Pancreas (tissue), 10 donors: ENCODE measurements at regions not wholly inside any gene's neighbourhood (a gene's known extent, or its start where the extent isn't known, plus 50 kb on each side); places are given as distances from the start of the nearest gene placed in this dataset.
A peak's percentile ranks its signal among the peaks of the same experiment; 100 is the strongest.
"Not testable (repeated sequence)": the region's sequence is repeated elsewhere in the genome, so short reads cannot be mapped to it uniquely, and the experiment has no call there.

Source experiments
- ATAC-seq, 4 donors: fragments of 200-7000 bp; cut with Tn5 transposase; one replicate each; pipeline versions ENCODE4 v1.8.0 to v1.9.1; 2020; ENCODE audit warnings: mild to moderate bottlenecking in 4 of 4, moderate library complexity in 4 of 4
- DNase-seq, 6 donors: peaks; one replicate each; pipeline ENCODE4 v3.0.0-alpha.2; 2020
- FAIRE-seq: peaks from 2 replicates; lab custom pipeline; 2012; peaks lifted over from hg19 to GRCh38; lab: Jason Lieb, UNC
- H3K27ac ChIP-seq, 4 donors: fragments of 200-600 bp; sonication (generic); 1 replicate in 3 of 4; 2 replicates in 1 of 4; pipeline versions ENCODE4 v1.5.0 to v1.8.0; 2020
- H3K27me3 ChIP-seq, 4 donors: fragments of 200-600 bp; one replicate each; pipeline ENCODE4 v1.8.0; 2021
- H3K36me3 ChIP-seq, 3 donors: fragments of 200-600 bp; sonication (generic) in 1 of 3; one replicate each; pipeline versions ENCODE4 v1.5.0 to v1.8.0; 2020 to 2021
- H3K4me1 ChIP-seq, 3 donors: fragments of 200-600 bp; one replicate each; pipeline ENCODE4 v1.8.0; 2021
- H3K4me3 ChIP-seq, 4 donors: fragments of 200-600 bp; sonication (generic) in 2 of 4; one replicate each; pipeline versions ENCODE4 v1.5.0 to v1.8.0; 2020 to 2021
- H3K9me3 ChIP-seq, 4 donors: fragments of 200-600 bp; one replicate each; pipeline ENCODE4 v1.8.0; 2021
- CTCF ChIP-seq, 4 donors: fragments of 200-600 bp; sonication (generic) in 3 of 4; IDR thresholded peaks; one replicate each; pipeline versions ENCODE4 v1.5.0 to v1.8.0; 2021; ENCODE audit warnings: antibody characterized with exemption in 4 of 4
- WGBS, 2 donors: extraction: QIAGEN DNeasy Blood & Tissue Kit; methylation state at CpG; one replicate each; pipeline ENCODE4 v1.1.7; 2013; 5-methylcytosine and 5-hydroxymethylcytosine counted together
- intact Hi-C, 3 donors: fragments of 100-400 bp; cut with DNase I; formaldehyde crosslinking; loops; one replicate each; pipeline versions ENCODE4 v1.11.1 to v1.14.2; 2022
- donor health status: healthy with polysubstance abuse.
- donor health status: DM: no; HTN: no; CAD: no; lungs with moderate emphysema.
- donor health status: DM: no; HTN: no; CAD: no.
- donor health status: control.
- donor health status: control.
- donor health status: Bipolar disorder and iron deficiency.
- donor health status: DM: yes; HTN: yes; CAD: no.
- donor health status: DM: no; HTN: no; CAD: no.
- donor health status: DM: no; HTN: no; CAD: no.
- donor health status: DM: yes; HTN: yes; CAD: no.

GRCh38 chrX:150268839-150269355 is 94.2 kb upstream of the MAMLD1 start:
- intact Hi-C loops = no loop called here
- WGBS, 2 donors = 41 to 57% methylated on average over 2 of the region's 2 CpGs
- TF ChIP-seq CTCF (IDR thresholded peaks at IDR 0.05) = no peak
- H3K4me3 ChIP-seq = no peak overlapping the region
- H3K27me3 ChIP-seq = no peaks in the 10 kb centered on the region
- H3K4me1 ChIP-seq = peaks cover 0 to 24% (median 20%) of the 10 kb centered on the region in 3 donors
- H3K9me3 ChIP-seq = no peaks in the 10 kb centered on the region
- no peak for FAIRE-seq
- peak overlapping the region in 3 of 4 donors; percentile 35 to 50 (median 44) for H3K27ac ChIP-seq
- ATAC-seq = peak in 2 of 4 donors; percentile 8 to 23
- DNase-seq = no peak
- H3K36me3 ChIP-seq = no peaks in the 10 kb centered on the region

- WGBS, 2 donors = 10% methylated on average over 10 of the region's 10 CpGs
- Histone ChIP-seq H3K4me1 (peaks cover 0 to 24% (median 20%) of the 10 kb centered on the region in 3 donors), H3K4me3 (no peak overlapping the region), H3K27me3 (no peaks in the 10 kb centered on the region), H3K27ac (peak overlapping the region in 3 of 4 donors; percentile 35 to 50 (median 44)), H3K9me3 (no peaks in the 10 kb centered on the region), H3K36me3 (no peaks in the 10 kb centered on the region)
- intact Hi-C loops = no loop called here
- no peak for FAIRE-seq
- ATAC-seq = peak; percentile 96 to 99 (median 98)
- peak in 5 of 6 donors; percentile 74 to 88 (median 85) for DNase-seq
- TF ChIP-seq CTCF (IDR thresholded peaks at IDR 0.05) = no peak
Observed at GRCh38 chrX:150269605-150270254, 93.4 kb upstream of the MAMLD1 start.

- WGBS, 2 donors = 47 to 54% methylated on average over 3 of the region's 3 CpGs
Observed at GRCh38 chrX:150270622-150271021, 92.5 kb upstream of the MAMLD1 start.

GRCh38 chrX:150273575-150274294 is 89.4 kb upstream of the MAMLD1 start:
- H3K9me3 ChIP-seq, DNase-seq, H3K4me3 ChIP-seq, H3K36me3 ChIP-seq, H3K27ac ChIP-seq, intact Hi-C loops, FAIRE-seq, ATAC-seq, H3K27me3 ChIP-seq: not testable (repeated sequence)
- peaks cover 0 to 24% (median 20%) of the 10 kb centered on the region in 3 donors for H3K4me1 ChIP-seq
- 79 to 87% methylated on average over 4 of the region's 4 CpGs for WGBS, 2 donors

More at GRCh38 chrX:150270622-150271021, 92.5 kb upstream of the MAMLD1 start:
- Histone ChIP-seq H3K4me3 (no peak overlapping the region), H3K4me1 (peaks cover 0 to 24% (median 20%) of the 10 kb centered on the region in 3 donors), H3K27me3 (no peaks in the 10 kb centered on the region), H3K36me3 (no peaks in the 10 kb centered on the region), H3K9me3 (no peaks in the 10 kb centered on the region), H3K27ac (no peak overlapping the region)
- intact Hi-C loops = no loop called here
- DNase-seq = no peak
- TF ChIP-seq CTCF (IDR thresholded peaks at IDR 0.05) = no peak
- FAIRE-seq = no peak
- peak in 3 of 4 donors; percentile 4 to 16 (median 6) for ATAC-seq

- intact Hi-C loops = no loop called here
- peaks cover 0 to 4% (median 0%) of the 10 kb centered on the region in 4 donors for H3K27me3 ChIP-seq
- H3K27ac ChIP-seq = no peak overlapping the region
- FAIRE-seq = no peak
- H3K36me3 ChIP-seq = no peaks in the 10 kb centered on the region
- H3K4me1 ChIP-seq = no peaks in the 10 kb centered on the region
- no peak overlapping the region for H3K4me3 ChIP-seq
- no peak for ATAC-seq
- WGBS, 2 donors = 68 to 69% methylated on average over 2 of the region's 2 CpGs
- no peak for DNase-seq
- no peak for TF ChIP-seq CTCF (IDR thresholded peaks at IDR 0.05)
- no peaks in the 10 kb centered on the region for H3K9me3 ChIP-seq
Observed at GRCh38 chrX:150282953-150283352, 80.2 kb upstream of the MAMLD1 start.
